GM12892 (cell line): ENCODE measurements at regions not wholly inside any gene's neighbourhood (a gene's known extent, or its start where the extent isn't known, plus 50 kb on each side); places are given as distances from the start of the nearest gene placed in this dataset.

Experiments
- DNase-seq: peaks from one replicate; pipeline ENCODE4 v3.0.0; 2011; ENCODE audit not compliant: insufficient read length
- FAIRE-seq: peaks from 2 replicates; lab custom pipeline; 2011; peaks lifted over from hg19 to GRCh38; lab: Jason Lieb, UNC
- POLR2A ChIP-seq: IDR thresholded peaks from 2 replicates; pipeline ENCODE4 v1.6.1; 2011; ENCODE audit warnings: low read depth, low read length, control low read depth
- POLR2AphosphoS5 ChIP-seq: IDR thresholded peaks from 2 replicates; pipeline ENCODE4 v1.6.1; 2011; ENCODE audit warnings: low read depth, low read length, control low read depth
- TAF1 ChIP-seq: IDR thresholded peaks from 2 replicates; pipeline ENCODE4 v1.6.1; 2011; ENCODE audit warnings: low read depth, mild to moderate bottlenecking, control low read depth, low read length, borderline replicate concordance

GRCh38 chr12:95415451-95415850 lies 58.5 kb upstream of the METAP2 start:
- FAIRE-seq (no peak), DNase-seq (no peak)
- no peak for TF ChIP-seq POLR2AphosphoS5
- TF ChIP-seq POLR2A, result no peak
- TF ChIP-seq TAF1, result no peak

GRCh38 chr12:95416111-95416636 lies 57.8 kb upstream of the METAP2 start:
- DNase-seq (no peak), FAIRE-seq (no peak)
- no peak for TF ChIP-seq POLR2A
- no peak for TF ChIP-seq POLR2AphosphoS5
- TF ChIP-seq TAF1, result no peak

- DNase-seq, result no peak
- no peak for TF ChIP-seq POLR2AphosphoS5
- TF ChIP-seq TAF1, result no peak
- TF ChIP-seq POLR2A, result no peak
- FAIRE-seq, result no peak
These were observed 56.6 kb upstream of the METAP2 start for GRCh38 chr12:95417372-95417771.

GRCh38 chr12:95418142-95418541 lies 55.8 kb upstream of the METAP2 start:
- TF ChIP-seq POLR2AphosphoS5 (no peak), TAF1 (no peak), POLR2A (no peak)
- FAIRE-seq, result no peak

More at GRCh38 chr12:95418142-95418541, 55.8 kb upstream of the METAP2 start:
- DNase-seq, result no peak
